K562 (cell line): ENCODE measurements at regions not wholly inside any gene's neighbourhood (a gene's known extent, or its start where the extent isn't known, plus 50 kb on each side); places are given as distances from the start of the nearest gene placed in this dataset.

Source experiments
- ATAC-seq: fragments of 200-7000 bp; cut with Tn5 transposase; 3 replicates; pipeline ENCODE4 v1.9.1; 2020; ENCODE audit warnings: moderate library complexity
- BruUV-seq: library from RNA; stranded (reverse); fragments of 400-500 nt; replicated peaks from 2 replicates; lab custom pipeline; 2021; lab: Mats Ljungman, UMichigan
- CTCF ChIA-PET: fragments of 300-600 bp; formaldehyde crosslinking; extraction: SDS; loops from one replicate; lab custom pipeline; 2021; ENCODE audit warnings: low intra/inter-chr PET ratio; lab: Yijun Ruan, JAX
- POLR2A ChIA-PET: fragments of 300-600, 350-650 bp; sonication (Branson Sonifier 250); formaldehyde crosslinking; extraction: SDS; loops from one replicate; lab custom pipeline; 2021; ENCODE audit warnings: antibody characterized with exemption, inconsistent platforms; lab: Yijun Ruan, JAX
- DNase-seq, 4 experiments: peaks; one replicate each; pipeline versions ENCODE4 v3.0.0 to v3.0.0-alpha.2; 2011 to 2018; ENCODE audit warnings: low spot score in 3 of 4, mixed read lengths in 3 of 4; ENCODE audit errors: extremely low read depth in 1 of 4
- FAIRE-seq: peaks from 2 replicates; lab custom pipeline; 2011; peaks lifted over from hg19 to GRCh38; lab: Jason Lieb, UNC
- H2AFZ ChIP-seq: 2 replicates; pipeline ENCODE4 v1.6.0; 2011; ENCODE audit warnings: low read depth, low read length, control low read depth, inconsistent platforms
- H3K27ac ChIP-seq: fragments of 200-600 bp; 3 replicates; pipeline ENCODE4 v1.8.0; 2011; ENCODE audit warnings: low read depth, mild to moderate bottlenecking, control low read depth, inconsistent platforms, low read length, moderate library complexity, mixed read lengths; ENCODE audit errors: extremely low read depth
- H3K27me3 ChIP-seq, 2 experiments: fragments of 300-600 bp in 1 of 2; 2 replicates in 1 of 2; 3 replicates in 1 of 2; pipeline versions ENCODE4 v1.6.0 to v1.8.0; 2011; ENCODE audit warnings: inconsistent platforms in 2 of 2, low read length in 2 of 2, mild to moderate bottlenecking in 1 of 2, mixed read lengths in 1 of 2, moderate library complexity in 1 of 2; ENCODE audit not compliant: control insufficient read depth in 2 of 2, insufficient read depth in 2 of 2
- H3K36me3 ChIP-seq: fragments of 300-600 bp; 3 replicates; pipeline ENCODE4 v1.8.0; 2011; ENCODE audit warnings: mild to moderate bottlenecking, low read length, inconsistent platforms; ENCODE audit not compliant: control insufficient read depth, insufficient read depth
- H3K4me1 ChIP-seq, 2 experiments: fragments of 200-600 bp in 1 of 2; replicated peaks in 1 of 2; 2 replicates in 1 of 2; 3 replicates in 1 of 2; pipeline versions ENCODE4 v1.5.1 to v1.8.0; 2011; ENCODE audit warnings: inconsistent platforms in 2 of 2, low read length in 2 of 2, mild to moderate bottlenecking in 1 of 2, mixed read lengths in 1 of 2, moderate library complexity in 1 of 2; ENCODE audit not compliant: control insufficient read depth in 2 of 2, insufficient read depth in 2 of 2
- H3K4me2 ChIP-seq: 2 replicates; pipeline ENCODE4 v1.6.1; 2011; ENCODE audit warnings: low read length, control low read depth, inconsistent platforms, mixed read lengths; ENCODE audit not compliant: insufficient read depth
- H3K4me3 ChIP-seq: fragments of 200-600 bp; sonication (generic), shearing (Covaris generic); 2 replicates; pipeline ENCODE4 v1.5.1; 2016; ENCODE audit warnings: control low read depth, inconsistent platforms
- H3K79me2 ChIP-seq: fragments of 200-600 bp; 3 replicates; pipeline ENCODE4 v1.8.0; 2011; ENCODE audit warnings: low read length, inconsistent platforms; ENCODE audit not compliant: control insufficient read depth, insufficient read depth
- H3K9ac ChIP-seq, 2 experiments: 2 replicates each; pipeline versions ENCODE4 v1.6.0 to v1.6.1; 2011; ENCODE audit warnings: low read depth in 2 of 2, low read length in 2 of 2, control low read depth in 1 of 2, inconsistent platforms in 1 of 2, mild to moderate bottlenecking in 1 of 2, mixed read lengths in 1 of 2; ENCODE audit not compliant: insufficient read depth in 1 of 2
- H3K9me1 ChIP-seq: one replicate; pipeline ENCODE4 v1.6.0; 2011; ENCODE audit warnings: inconsistent platforms, mild to moderate bottlenecking, low read length, moderate library complexity; ENCODE audit not compliant: control insufficient read depth, insufficient read depth
- H3K9me3 ChIP-seq: replicated peaks from 2 replicates; pipeline ENCODE4 v1.5.1; 2011; ENCODE audit warnings: low read depth, low read length, inconsistent platforms; ENCODE audit not compliant: control insufficient read depth, insufficient read depth
- H4K20me1 ChIP-seq: replicated peaks from 2 replicates; pipeline ENCODE4 v1.6.1; 2011; ENCODE audit warnings: low read length, inconsistent platforms, mixed read lengths; ENCODE audit not compliant: control insufficient read depth, insufficient read depth
- ARID2 ChIP-seq: fragments of 450-650 bp; IDR thresholded peaks from 2 replicates; pipeline ENCODE4 v1.6.1; 2017; ENCODE audit warnings: antibody characterized with exemption, mild to moderate bottlenecking
- CBFA2T2 ChIP-seq: fragments of 450-650 bp; conservative IDR thresholded peaks from 2 replicates; pipeline ENCODE4 v1.6.1; 2017; ENCODE audit warnings: mild to moderate bottlenecking
- ELF2 ChIP-seq: fragments of 250-450 bp; sonication (Bioruptor Pico); IDR thresholded peaks from 2 replicates; pipeline ENCODE4 v1.5.0; 2021; ENCODE audit warnings: mild to moderate bottlenecking
- GABPB1 ChIP-seq: sonication (generic); formaldehyde crosslinking; IDR thresholded peaks from 2 replicates; pipeline ENCODE4 v1.8.0; 2022; ENCODE audit warnings: mild to moderate bottlenecking, missing genetic modification reagents
- HMGN3 ChIP-seq: IDR thresholded peaks from 2 replicates; pipeline ENCODE4 v1.6.1; 2011; ENCODE audit warnings: borderline replicate concordance, low read depth, mild to moderate bottlenecking, mixed read lengths, low read length; ENCODE audit not compliant: insufficient read length; ENCODE audit errors: extremely low read depth
- HMGXB4 ChIP-seq: sonication (generic); formaldehyde crosslinking; IDR thresholded peaks from 2 replicates; pipeline ENCODE4 v1.8.1; 2023; ENCODE audit warnings: mild to moderate bottlenecking, missing genetic modification reagents
- KAT7 ChIP-seq: sonication (generic); formaldehyde crosslinking; IDR thresholded peaks from 2 replicates; pipeline ENCODE4 v1.8.0; 2022; ENCODE audit warnings: missing genetic modification reagents, mild to moderate bottlenecking, borderline replicate concordance
- MTA3 ChIP-seq: fragments of 450-650 bp; formaldehyde crosslinking; IDR thresholded peaks from 2 replicates; pipeline ENCODE4 v1.6.1; 2017; ENCODE audit warnings: mild to moderate bottlenecking, borderline replicate concordance
- MYNN ChIP-seq, 2 experiments: sonication (generic); formaldehyde crosslinking in 1 of 2; IDR thresholded peaks; 2 replicates each; pipeline versions ENCODE4 v1.5.0 to v1.6.1; 2016 to 2020; ENCODE audit warnings: antibody characterized with exemption in 1 of 2, missing genetic modification reagents in 1 of 2
- NEUROD1 ChIP-seq: fragments of 150-350 bp; IDR thresholded peaks from 2 replicates; pipeline ENCODE4 v1.6.1; 2014; ENCODE audit warnings: borderline replicate concordance, low read length, low read depth; ENCODE audit not compliant: partially characterized antibody
- POLR2G ChIP-seq: fragments of 200-400 bp; formaldehyde crosslinking; IDR thresholded peaks from 2 replicates; pipeline ENCODE4 v1.6.1; 2017; ENCODE audit warnings: low read depth, mild to moderate bottlenecking, antibody characterized with exemption, low read length, moderate library complexity
- SMARCC2 ChIP-seq: fragments of 450-650 bp; IDR thresholded peaks from 2 replicates; pipeline ENCODE4 v1.6.1; 2017; ENCODE audit warnings: antibody characterized with exemption, moderate library complexity, mild to moderate bottlenecking, low read depth
- USF2 ChIP-seq: sonication (generic); formaldehyde crosslinking; IDR thresholded peaks from 2 replicates; pipeline ENCODE4 v1.5.0; 2020; ENCODE audit warnings: missing genetic modification reagents
- ZBTB1 ChIP-seq: sonication (generic); formaldehyde crosslinking; IDR thresholded peaks from 2 replicates; pipeline ENCODE4 v1.8.1; 2023; ENCODE audit warnings: missing genetic modification reagents, low read depth, mild to moderate bottlenecking, borderline replicate concordance
- ZNF3 ChIP-seq: fragments of 250-450 bp; sonication (Bioruptor Pico); IDR thresholded peaks from 2 replicates; pipeline ENCODE4 v1.5.0; 2021; ENCODE audit warnings: mild to moderate bottlenecking, moderate library complexity
- ZNF561 ChIP-seq: fragments of 450-650 bp; formaldehyde crosslinking; conservative IDR thresholded peaks from 2 replicates; pipeline ENCODE4 v1.4.0; 2020; ENCODE audit warnings: mild to moderate bottlenecking, moderate library complexity
- WGBS: fragments of 100-300 bp; shearing (Covaris generic); methylation state at CpG from one replicate; pipeline ENCODE4 v1.1.6; 2016; ENCODE audit warnings: low coverage, mixed read lengths; ENCODE audit not compliant: insufficient coverage; ENCODE audit errors: missing lambda C conversion rate; 5-methylcytosine and 5-hydroxymethylcytosine counted together
- in situ Hi-C: fragments of 300-500 bp; cut with MboI; formaldehyde crosslinking; loops from 4 replicates; pipeline ENCODE4 v1.15.0; 2018; ENCODE audit warnings: inconsistent platforms, mixed read lengths
- intact Hi-C: fragments of 100-400 bp; cut with micrococcal nuclease; formaldehyde crosslinking; loops from 2 replicates; pipeline ENCODE4 v1.14.2; 2022
- TF ChIP-seq, protein P1 (sequence below), 2 experiments: fragments of 450-650 bp; conservative IDR thresholded peaks; 2 replicates each; pipeline ENCODE4 v1.6.1; 2017; ENCODE audit warnings: mild to moderate bottlenecking in 2 of 2, moderate library complexity in 2 of 2
- TF ChIP-seq, protein P2 (sequence below), 2 experiments: fragments of 250-450 bp in 1 of 2; fragments of 450-650 bp in 1 of 2; sonication (Bioruptor Pico) in 1 of 2; IDR thresholded peaks; 2 replicates each; pipeline versions ENCODE4 v1.6.1 to v1.8.0; 2016 to 2021; ENCODE audit warnings: mild to moderate bottlenecking in 2 of 2, moderate library complexity in 2 of 2, missing compliant biosample characterization in 1 of 2, missing genetic modification characterization in 1 of 2

DNA sequence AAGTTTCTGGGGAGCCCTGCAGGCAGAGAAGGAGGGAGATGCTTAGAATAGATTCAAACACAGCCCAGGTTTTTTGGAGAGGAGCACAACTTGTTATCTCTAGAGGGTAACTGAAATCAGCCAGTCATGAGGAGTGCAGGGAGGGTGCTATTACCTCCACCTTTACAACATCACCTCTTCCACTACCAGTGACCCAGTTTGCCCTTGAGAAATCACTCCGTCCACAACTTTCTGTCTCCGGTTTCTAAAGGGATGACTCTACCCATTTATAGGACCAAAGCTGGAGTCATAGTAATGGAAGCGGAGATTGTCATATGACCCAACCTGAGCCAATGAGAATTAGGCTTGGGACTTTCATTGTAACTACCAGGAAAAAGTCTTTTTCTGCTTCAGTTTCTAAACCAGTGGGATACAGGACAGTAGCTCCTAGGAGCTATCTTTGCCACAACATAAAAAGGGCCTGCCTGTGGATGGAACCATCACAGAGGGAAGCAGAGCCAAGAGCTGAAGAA lies 131.2 kb upstream of the SERPIND1 start:
- in situ Hi-C loops: no loop called here
- H3K9ac ChIP-seq: no peak overlapping the region
- H3K4me1 ChIP-seq: no peaks in the 10 kb centered on the region
- DNase-seq: no peak
- no peaks in the 10 kb centered on the region for H3K79me2 ChIP-seq
- 13% methylated on average over 3 of the region's 3 CpGs for WGBS
- H3K36me3 ChIP-seq: no peaks in the 10 kb centered on the region
- H3K4me2 ChIP-seq: no peak overlapping the region
- ATAC-seq: peak; percentile 40
- 0 out of 2 replicates have a peak, but pooled peaks cover 4% of the 10 kb centered on the region for H3K9me3 ChIP-seq
- H3K4me3 ChIP-seq: no peak overlapping the region
- peaks cover 38 to 55% of the 10 kb centered on the region in 2 experiments for H3K27me3 ChIP-seq
- peaks cover 9% of the 10 kb centered on the region; the same call in 1 of the 2 replicates for H4K20me1 ChIP-seq
- no TSS peak for BruUV-seq
- H3K9me1 ChIP-seq: peaks cover 2% of the 10 kb centered on the region
- CTCF ChIA-PET: interaction anchor here (0.7 kb wide), 1 partner anchor 313 kb away, joined by 4 read pairs; no protein-coding TSS in a partner anchor
- no peak for FAIRE-seq
- POLR2A ChIA-PET: interaction anchor here (0.7 to 15.5 kb wide), 10 partner anchors 8 to 250 kb away, joined by 3 to 234 read pairs (median 4); no protein-coding TSS in a partner anchor
- H3K27ac ChIP-seq: no peak overlapping the region
- 0 out of 2 replicates have a peak overlapping the region, but pooled peaks have one; percentile 9 for H2AFZ ChIP-seq
- intact Hi-C loops: no loop called here
- no peak for TF ChIP-seq KAT7 (CRISPR knock-in tag)
- TF ChIP-seq ARID2: no peak
- TF ChIP-seq, protein P1, sequence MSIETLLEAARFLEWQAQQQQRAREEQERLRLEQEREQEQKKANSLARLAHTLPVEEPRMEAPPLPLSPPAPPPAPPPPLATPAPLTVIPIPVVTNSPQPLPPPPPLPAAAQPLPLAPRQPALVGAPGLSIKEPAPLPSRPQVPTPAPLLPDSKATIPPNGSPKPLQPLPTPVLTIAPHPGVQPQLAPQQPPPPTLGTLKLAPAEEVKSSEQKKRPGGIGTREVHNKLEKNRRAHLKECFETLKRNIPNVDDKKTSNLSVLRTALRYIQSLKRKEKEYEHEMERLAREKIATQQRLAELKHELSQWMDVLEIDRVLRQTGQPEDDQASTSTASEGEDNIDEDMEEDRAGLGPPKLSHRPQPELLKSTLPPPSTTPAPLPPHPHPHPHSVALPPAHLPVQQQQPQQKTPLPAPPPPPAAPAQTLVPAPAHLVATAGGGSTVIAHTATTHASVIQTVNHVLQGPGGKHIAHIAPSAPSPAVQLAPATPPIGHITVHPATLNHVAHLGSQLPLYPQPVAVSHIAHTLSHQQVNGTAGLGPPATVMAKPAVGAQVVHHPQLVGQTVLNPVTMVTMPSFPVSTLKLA (conservative IDR thresholded peaks at IDR 0.05): no peak
- TF ChIP-seq ZNF3 (CRISPR knock-in tag): no peak
- TF ChIP-seq ZNF561 (CRISPR knock-in tag): no peak
- TF ChIP-seq POLR2G: no peak
- TF ChIP-seq, protein P2, sequence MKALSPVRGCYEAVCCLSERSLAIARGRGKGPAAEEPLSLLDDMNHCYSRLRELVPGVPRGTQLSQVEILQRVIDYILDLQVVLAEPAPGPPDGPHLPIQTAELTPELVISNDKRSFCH (CRISPR knock-in tag; IDR thresholded peaks at IDR 0.05): no peak
- TF ChIP-seq, protein P2 (tag; IDR thresholded peaks at IDR 0.05): no peak
- no peak for TF ChIP-seq NEUROD1
- TF ChIP-seq HMGXB4 (CRISPR knock-in tag): no peak
- no peak for TF ChIP-seq SMARCC2
- no peak for TF ChIP-seq ZBTB1 (CRISPR knock-in tag)
- no peak; the same call in 1 of the 2 replicates for TF ChIP-seq CBFA2T2
- no peak for TF ChIP-seq HMGN3
- TF ChIP-seq ELF2 (CRISPR knock-in tag): no peak
- no peak for TF ChIP-seq GABPB1 (CRISPR knock-in tag)
- TF ChIP-seq MYNN (IDR thresholded peaks at IDR 0.05): no peak
- TF ChIP-seq MYNN (CRISPR knock-in tag; IDR thresholded peaks at IDR 0.05): no peak
- TF ChIP-seq MTA3: no peak
- peak; percentile 69 for TF ChIP-seq USF2 (CRISPR knock-in tag)
